Panc1 (cell line): ENCODE measurements at regions not wholly inside any gene's neighbourhood (a gene's known extent, or its start where the extent isn't known, plus 50 kb on each side); places are given as distances from the start of the nearest gene placed in this dataset.

Source experiments
- ATAC-seq: fragments of 200-7000 bp; cut with Tn5 transposase; 2 replicates; pipeline ENCODE4 v1.9.1; 2020; ENCODE audit warnings: mild to moderate bottlenecking, moderate library complexity
- BruUV-seq: library from RNA; stranded (reverse); fragments of 400-500 nt; replicated peaks from 2 replicates; lab custom pipeline; 2021; lab: Mats Ljungman, UMichigan
- CTCF ChIA-PET: fragments of 300-600 bp; sonication (Branson Sonifier 250); formaldehyde crosslinking; loops from one replicate; lab custom pipeline; 2022; ENCODE audit warnings: antibody characterized with exemption; lab: Charles Lee
- POLR2A ChIA-PET: fragments of 300-600 bp; sonication (Branson Sonifier 250); formaldehyde crosslinking; loops from one replicate; lab custom pipeline; 2022; ENCODE audit warnings: antibody characterized with exemption; lab: Charles Lee
- DNase-seq: peaks from one replicate; pipeline ENCODE4 v3.0.0-alpha.2; 2010; ENCODE audit warnings: low read depth, low spot score
- H3K27ac ChIP-seq: 2 replicates; pipeline ENCODE4 v1.5.1; 2011; ENCODE audit warnings: mild to moderate bottlenecking, low read length, inconsistent platforms
- H3K27me3 ChIP-seq: fragments of 200-500 bp; sonication (Bioruptor generic); 2 replicates; pipeline ENCODE4 v1.6.0; 2014; ENCODE audit warnings: low read length, inconsistent platforms; ENCODE audit not compliant: control insufficient read depth, insufficient read depth
- H3K36me3 ChIP-seq: fragments of 200-500 bp; sonication (Bioruptor generic); 2 replicates; pipeline ENCODE4 v1.5.1; 2014; ENCODE audit warnings: inconsistent platforms, mild to moderate bottlenecking, low read length, moderate library complexity; ENCODE audit not compliant: control insufficient read depth, insufficient read depth
- H3K4me1 ChIP-seq: 2 replicates; pipeline ENCODE4 v1.5.1; 2011; ENCODE audit warnings: inconsistent platforms, mild to moderate bottlenecking, low read length, moderate library complexity; ENCODE audit not compliant: control insufficient read depth, insufficient read depth
- H3K4me3 ChIP-seq, 2 experiments: 2 replicates each; pipeline ENCODE4 v1.5.1; 2011 to 2012; ENCODE audit warnings: low read depth in 2 of 2, low read length in 2 of 2, mild to moderate bottlenecking in 2 of 2, inconsistent platforms in 1 of 2, moderate library complexity in 1 of 2
- H3K9me3 ChIP-seq: fragments of 200-500 bp; sonication (Bioruptor generic); 2 replicates; pipeline ENCODE4 v1.5.1; 2014; ENCODE audit warnings: low read depth, mild to moderate bottlenecking, inconsistent platforms, low read length, moderate library complexity; ENCODE audit not compliant: control insufficient read depth, insufficient read depth
- POLR2AphosphoS5 ChIP-seq: IDR thresholded peaks from 2 replicates; pipeline ENCODE4 v1.6.1; 2012; ENCODE audit warnings: mild to moderate bottlenecking, low read depth, low read length, moderate library complexity
- REST ChIP-seq, 2 experiments: IDR thresholded peaks; 2 replicates each; pipeline ENCODE4 v1.6.1; 2011 to 2012; ENCODE audit warnings: low read depth in 2 of 2, control low read depth in 1 of 2, low read length in 1 of 2, mild to moderate bottlenecking in 1 of 2, moderate library complexity in 1 of 2; ENCODE audit not compliant: insufficient read depth in 1 of 2
- SIN3A ChIP-seq: IDR thresholded peaks from 2 replicates; pipeline ENCODE4 v1.6.1; 2012; ENCODE audit warnings: low read depth, mild to moderate bottlenecking, low read length, moderate library complexity, borderline replicate concordance; ENCODE audit not compliant: insufficient read depth
- TCF7L2 ChIP-seq: IDR thresholded peaks from 2 replicates; pipeline ENCODE4 v1.6.1; 2011; ENCODE audit warnings: mild to moderate bottlenecking, low read depth, low read length, inconsistent platforms
- in situ Hi-C: cut with HindIII; loops from 2 replicates; pipeline ENCODE4 v1.10.0; 2016; ENCODE audit warnings: low sequenced_read_pairs, low pct_unique_long_range_greater_than_20kb
- intact Hi-C: fragments of 100-400 bp; cut with micrococcal nuclease; formaldehyde crosslinking; loops from one replicate; pipeline ENCODE4 v1.10.0; 2022; ENCODE audit not compliant: unreplicated experiment
- TF ChIP-seq, protein P1 (sequence below): fragments of 450-650 bp; IDR thresholded peaks from 2 replicates; pipeline ENCODE4 v1.5.1; 2017; ENCODE audit warnings: mild to moderate bottlenecking

- H3K4me3 ChIP-seq, result no peak overlapping the region
- H3K27me3 ChIP-seq, result no peaks in the 10 kb centered on the region
- H3K9me3 ChIP-seq, result no peaks in the 10 kb centered on the region
- ATAC-seq, result no peak
- ChIA-PET CTCF (no interaction called here), POLR2A (no interaction called here)
- in situ Hi-C loops, result no loop called here
- BruUV-seq, result no TSS peak
- intact Hi-C loops, result no loop called here
- no peak for DNase-seq
- no peak overlapping the region for H3K27ac ChIP-seq
- TF ChIP-seq, protein P1, sequence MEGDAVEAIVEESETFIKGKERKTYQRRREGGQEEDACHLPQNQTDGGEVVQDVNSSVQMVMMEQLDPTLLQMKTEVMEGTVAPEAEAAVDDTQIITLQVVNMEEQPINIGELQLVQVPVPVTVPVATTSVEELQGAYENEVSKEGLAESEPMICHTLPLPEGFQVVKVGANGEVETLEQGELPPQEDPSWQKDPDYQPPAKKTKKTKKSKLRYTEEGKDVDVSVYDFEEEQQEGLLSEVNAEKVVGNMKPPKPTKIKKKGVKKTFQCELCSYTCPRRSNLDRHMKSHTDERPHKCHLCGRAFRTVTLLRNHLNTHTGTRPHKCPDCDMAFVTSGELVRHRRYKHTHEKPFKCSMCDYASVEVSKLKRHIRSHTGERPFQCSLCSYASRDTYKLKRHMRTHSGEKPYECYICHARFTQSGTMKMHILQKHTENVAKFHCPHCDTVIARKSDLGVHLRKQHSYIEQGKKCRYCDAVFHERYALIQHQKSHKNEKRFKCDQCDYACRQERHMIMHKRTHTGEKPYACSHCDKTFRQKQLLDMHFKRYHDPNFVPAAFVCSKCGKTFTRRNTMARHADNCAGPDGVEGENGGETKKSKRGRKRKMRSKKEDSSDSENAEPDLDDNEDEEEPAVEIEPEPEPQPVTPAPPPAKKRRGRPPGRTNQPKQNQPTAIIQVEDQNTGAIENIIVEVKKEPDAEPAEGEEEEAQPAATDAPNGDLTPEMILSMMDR, result no peak
- TF ChIP-seq TCF7L2, result no peak
- TF ChIP-seq SIN3A, result no peak
- TF ChIP-seq REST (IDR thresholded peaks at IDR 0.05; ENCODE audit: insufficient read depth in 1 of 2, low read depth in 2 of 2, low read length in 1 of 2), result no peak
- no peak for TF ChIP-seq POLR2AphosphoS5
- H3K4me1 ChIP-seq, result no peaks in the 10 kb centered on the region
- no peaks in the 10 kb centered on the region for H3K36me3 ChIP-seq
These were observed 134.4 kb downstream of the MAD2L1 start for GRCh38 chr4:119932277-119932676.

DNA sequence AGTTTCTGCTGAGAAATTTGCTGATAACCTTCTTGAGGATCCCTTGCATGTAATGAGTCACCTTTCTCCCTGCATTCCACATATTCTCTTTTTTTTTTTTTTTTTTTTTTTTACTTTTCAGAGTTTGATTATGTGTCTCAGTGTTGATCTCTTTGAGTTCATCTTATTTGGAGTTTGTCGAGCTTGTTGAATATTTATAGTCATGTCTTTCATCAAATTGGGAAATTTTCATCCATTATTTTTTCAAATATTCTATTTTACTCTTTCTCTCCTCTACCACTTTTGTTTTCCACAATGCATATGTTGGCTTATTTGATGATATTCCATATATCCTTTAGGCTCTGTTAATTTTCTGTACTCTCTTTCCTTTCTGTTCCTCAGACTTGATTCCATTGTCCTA lies 136.1 kb downstream of the MAD2L1 start:
- H3K4me3 ChIP-seq, result no peak overlapping the region
- no peaks in the 10 kb centered on the region for H3K27me3 ChIP-seq
- H3K36me3 ChIP-seq, result no peaks in the 10 kb centered on the region
- no TSS peak for BruUV-seq
- CTCF ChIA-PET, result interaction anchor here (0.6 kb wide), 1 partner anchor 26 kb away, joined by 7 read pairs; no protein-coding TSS in a partner anchor
- no peak for DNase-seq
- POLR2A ChIA-PET, result no interaction called here
- no peaks in the 10 kb centered on the region for H3K9me3 ChIP-seq
- no peak overlapping the region for H3K27ac ChIP-seq
- in situ Hi-C loops, result no loop called here
- TF ChIP-seq SIN3A, result no peak
- TF ChIP-seq, protein P1, result no peak
- no peak for TF ChIP-seq TCF7L2
- no peak for TF ChIP-seq REST (IDR thresholded peaks at IDR 0.05; ENCODE audit: insufficient read depth in 1 of 2, low read depth in 2 of 2, low read length in 1 of 2)
- TF ChIP-seq POLR2AphosphoS5, result no peak
- intact Hi-C loops, result no loop called here
- ATAC-seq, result no peak
- no peaks in the 10 kb centered on the region for H3K4me1 ChIP-seq
